B cell (primary cell): ENCODE measurements at regions not wholly inside any gene's neighbourhood (a gene's known extent, or its start where the extent isn't known, plus 50 kb on each side); places are given as distances from the start of the nearest gene placed in this dataset.
A peak's percentile ranks its signal among the peaks of the same experiment; 100 is the strongest.

ENCODE experiments used
- ATAC-seq: fragments of 200-7000 bp; cut with Tn5 transposase; one replicate; pipeline ENCODE4 v1.10.0; 2021; ENCODE audit warnings: low read depth, mild to moderate bottlenecking, moderate number of reproducible peaks, moderate library complexity
- CTCF ChIA-PET: fragments of 350-600 bp; sonication (Branson Sonifier 250); formaldehyde crosslinking; loops from one replicate; lab custom pipeline; 2021; ENCODE audit warnings: antibody characterized with exemption, inconsistent platforms; lab: Charles Lee
- POLR2A ChIA-PET: fragments of 350-600 bp; sonication (Branson Sonifier 250); formaldehyde crosslinking; loops from one replicate; lab custom pipeline; 2021; ENCODE audit warnings: antibody characterized with exemption; lab: Charles Lee
- DNase-seq: peaks from one replicate; pipeline ENCODE4 v3.0.0; 2013
- H2AFZ ChIP-seq: 2 replicates; pipeline ENCODE4 v1.6.1; 2012; ENCODE audit warnings: mild to moderate bottlenecking, low read depth, low read length; ENCODE audit not compliant: insufficient read depth, poor library complexity, severe bottlenecking
- H3K27ac ChIP-seq, 2 donors: 1 replicate in 1 of 2; 2 replicates in 1 of 2; pipeline ENCODE4 v1.5.1; 2012 to 2013; ENCODE audit warnings: low read length in 2 of 2, mild to moderate bottlenecking in 2 of 2, moderate library complexity in 1 of 2
- H3K27me3 ChIP-seq, 4 experiments: fragments of 200-600 bp in 1 of 4; sonication (generic) in 1 of 4; replicated peaks in 1 of 4; 1 replicate in 2 of 4; 2 replicates in 2 of 4; pipeline versions ENCODE4 v1.6.1 to v1.7.0; 2013 to 2016; ENCODE audit warnings: low read length in 3 of 4, mild to moderate bottlenecking in 2 of 4, mixed read lengths in 1 of 4, moderate library complexity in 1 of 4; ENCODE audit not compliant: insufficient read depth in 4 of 4, control insufficient read depth in 3 of 4; ENCODE audit errors: control extremely low read depth in 1 of 4
- H3K36me3 ChIP-seq, 2 experiments: replicated peaks in 1 of 2; 1 replicate in 1 of 2; 2 replicates in 1 of 2; pipeline versions ENCODE4 v1.6.1 to v1.7.1; 2013; ENCODE audit warnings: low read length in 1 of 2; ENCODE audit not compliant: insufficient read depth in 2 of 2, control insufficient read depth in 1 of 2; ENCODE audit errors: control extremely low read depth in 1 of 2, extremely low read depth in 1 of 2
- H3K4me1 ChIP-seq, 2 donors: fragments of 200-600 bp in 1 of 2; sonication (generic) in 1 of 2; 1 replicate in 1 of 2; 2 replicates in 1 of 2; pipeline versions ENCODE4 v1.5.1 to v1.6.1; 2013 to 2017; ENCODE audit warnings: low read length in 2 of 2; ENCODE audit not compliant: control insufficient read depth in 2 of 2, insufficient read depth in 2 of 2
- H3K4me2 ChIP-seq: replicated peaks from 2 replicates; pipeline ENCODE3; 2012; ENCODE audit warnings: mild to moderate bottlenecking, low read depth, low read length; ENCODE audit not compliant: poor library complexity, severe bottlenecking
- H3K4me3 ChIP-seq, 5 experiments: fragments of 200-600 bp in 1 of 5; sonication (generic) in 1 of 5; 1 replicate in 3 of 5; 2 replicates in 2 of 5; pipeline versions ENCODE4 v1.5.1 to v1.7.0; 2011 to 2016; ENCODE audit warnings: low read length in 4 of 5, mild to moderate bottlenecking in 4 of 5, low read depth in 2 of 5, control low read depth in 1 of 5, moderate library complexity in 1 of 5; ENCODE audit not compliant: insufficient read depth in 1 of 5; ENCODE audit errors: control extremely low read depth in 1 of 5, extremely low read depth in 1 of 5
- H3K79me2 ChIP-seq: fragments of 200-600 bp; sonication (generic); one replicate; pipeline ENCODE4 v1.6.0; 2016; ENCODE audit warnings: low read length; ENCODE audit not compliant: control insufficient read depth, insufficient read depth
- H3K9ac ChIP-seq: fragments of 200-600 bp; sonication (generic); 2 replicates; pipeline ENCODE4 v1.6.1; 2017; ENCODE audit warnings: mild to moderate bottlenecking, low read length, moderate library complexity
- H3K9me3 ChIP-seq, 3 donors: one replicate each; pipeline versions ENCODE4 v1.6.1 to v1.7.1; 2013; ENCODE audit warnings: low read length in 2 of 3; ENCODE audit not compliant: control insufficient read depth in 2 of 3, insufficient read depth in 1 of 3; ENCODE audit errors: control extremely low read depth in 1 of 3
- H4K20me1 ChIP-seq: 2 replicates; pipeline ENCODE4 v1.6.0; 2012; ENCODE audit warnings: mild to moderate bottlenecking, low read length; ENCODE audit not compliant: insufficient read depth, control insufficient read depth, poor library complexity, severe bottlenecking
- H3K27ac Mint-ChIP-seq: one replicate; pipeline ENCODE4 v1.8.0; 2021; ENCODE audit warnings: mixed read lengths
- H3K27me3 Mint-ChIP-seq: one replicate; pipeline ENCODE4 v1.8.0; 2021; ENCODE audit warnings: mixed read lengths
- H3K4me1 Mint-ChIP-seq: one replicate; pipeline ENCODE4 v1.8.0; 2021; ENCODE audit warnings: mixed read lengths
- H3K4me3 Mint-ChIP-seq: one replicate; pipeline ENCODE4 v1.8.0; 2021; ENCODE audit warnings: mixed read lengths
- H3K9me3 Mint-ChIP-seq: one replicate; pipeline ENCODE4 v1.8.0; 2022; ENCODE audit warnings: mixed read lengths; ENCODE audit not compliant: insufficient read depth
- CTCF ChIP-seq: fragments of 200-600 bp; IDR thresholded peaks from one replicate; pipeline ENCODE4 v1.8.0; 2022; ENCODE audit warnings: antibody characterized with exemption, mild to moderate bottlenecking
- EZH2 ChIP-seq: IDR thresholded peaks from 2 replicates; pipeline ENCODE4 v1.6.1; 2012; ENCODE audit warnings: borderline replicate concordance, low read depth, mild to moderate bottlenecking, moderate library complexity, low read length; ENCODE audit not compliant: insufficient read depth, poor library complexity, severe bottlenecking
- WGBS: methylation state at CpG from one replicate; pipeline ENCODE4 v1.1.5; 2013; ENCODE audit warnings: missing lambda C conversion rate; ENCODE audit not compliant: insufficient coverage; 5-methylcytosine and 5-hydroxymethylcytosine counted together
- intact Hi-C: fragments of 100-400 bp; cut with micrococcal nuclease; formaldehyde crosslinking; loops from one replicate; pipeline ENCODE4 v1.10.0; 2022

GRCh38 chrX:20420058-20420457 is 153.3 kb upstream of the RPS6KA3 start:
- Histone ChIP-seq H3K4me2 (no peak overlapping the region), H3K9ac (no peak overlapping the region), H3K36me3 (no peaks in the 10 kb centered on the region), H3K4me1 (peaks cover 16 to 17% of the 10 kb centered on the region in 2 donors), H3K27me3 (no peaks in the 10 kb centered on the region), H4K20me1 (no peaks in the 10 kb centered on the region), H2AFZ (no peak overlapping the region), H3K79me2 (no peaks in the 10 kb centered on the region), H3K9me3 (no peaks in the 10 kb centered on the region), H3K27ac (no peak overlapping the region), H3K4me3 (no peak overlapping the region)
- Mint-ChIP-seq H3K4me1 (peaks cover 16% of the 10 kb centered on the region), H3K9me3 (no peaks in the 10 kb centered on the region), H3K4me3 (no peak overlapping the region), H3K27me3 (no peaks in the 10 kb centered on the region), H3K27ac (no peak overlapping the region)
- DNase-seq (no peak), ATAC-seq (no peak)
- WGBS, result no CpG with 5 or more reads among the region's 2 CpGs
- ChIA-PET POLR2A (no interaction called here), CTCF (no interaction called here)
- intact Hi-C loops, result no loop called here
- no peak for TF ChIP-seq EZH2

DNA sequence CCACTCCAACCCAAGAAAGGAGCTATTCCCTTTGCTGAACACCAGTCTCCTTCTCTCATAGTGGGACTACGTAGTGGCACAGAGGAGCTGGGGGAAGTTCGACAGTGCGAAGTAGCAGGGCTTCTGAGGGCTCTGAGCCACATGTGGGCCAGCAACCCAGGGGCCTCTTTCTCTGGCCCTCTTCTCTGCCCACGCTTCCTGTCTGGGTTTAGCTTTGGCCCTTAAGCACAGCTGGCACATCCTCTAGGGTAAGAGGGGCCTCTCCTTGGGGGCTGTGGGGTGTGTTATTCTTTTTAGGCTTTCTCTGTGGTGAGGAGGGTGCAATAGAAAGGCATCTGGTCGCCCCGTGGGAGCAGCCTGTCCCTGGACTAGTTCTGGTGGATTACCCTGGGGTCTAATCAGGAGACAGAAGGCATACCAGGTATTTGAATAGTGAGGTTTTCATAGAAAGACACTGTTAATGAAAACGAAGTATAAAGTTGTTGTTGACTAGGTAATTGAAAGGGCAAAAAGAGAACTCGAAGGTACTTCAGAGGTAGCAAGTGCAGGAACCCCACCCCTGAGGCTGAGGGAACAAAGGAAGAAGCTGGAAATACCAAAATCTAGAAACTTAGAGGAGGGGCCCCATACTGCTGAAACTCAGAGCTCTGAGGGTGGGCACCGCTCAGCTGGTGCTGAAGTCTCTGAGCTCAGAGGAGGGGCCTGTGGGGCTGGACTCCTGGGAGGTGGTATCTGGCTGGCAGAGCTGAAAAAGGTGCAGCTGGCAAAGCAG is 151.9 kb upstream of the RPS6KA3 start:
- H3K9me3 Mint-ChIP-seq, result no peaks in the 10 kb centered on the region
- TF ChIP-seq CTCF, result no peak
- no peak for TF ChIP-seq EZH2
- 2% methylated on average over 6 of the region's 9 CpGs for WGBS
- no peaks in the 10 kb centered on the region for H3K36me3 ChIP-seq
- no peaks in the 10 kb centered on the region for H3K9me3 ChIP-seq
- H3K4me1 ChIP-seq, result peaks cover 25% of the 10 kb centered on the region in 2 donors
- ChIA-PET CTCF (interaction anchor here (1.0 to 1.1 kb wide), 2 partner anchors 19 to 165 kb away, joined by 3 to 4 read pairs; no protein-coding TSS in a partner anchor), POLR2A (interaction anchor here (0.9 to 1.1 kb wide), 2 partner anchors 11 to 43 kb away, joined by 3 read pairs; no protein-coding TSS in a partner anchor)
- no peaks in the 10 kb centered on the region for H3K27me3 Mint-ChIP-seq
- H3K27ac Mint-ChIP-seq, result peak overlapping the region; percentile 90
- peak; percentile 79 for ATAC-seq
- peaks cover 25% of the 10 kb centered on the region for H3K4me1 Mint-ChIP-seq
- peak overlapping the region; percentile 21 for H3K9ac ChIP-seq
- H3K4me3 ChIP-seq, result peak overlapping the region in 1 of 5 experiments; percentile 32
- peak; percentile 27 for DNase-seq
- peak overlapping the region; percentile 61 for H3K4me2 ChIP-seq
- H3K27ac ChIP-seq, result peak overlapping the region; percentile 62 to 80
- no peaks in the 10 kb centered on the region for H4K20me1 ChIP-seq
- H3K4me3 Mint-ChIP-seq, result peak overlapping the region; percentile 37
- peak overlapping the region; percentile 77 for H2AFZ ChIP-seq
- H3K27me3 ChIP-seq, result no peaks in the 10 kb centered on the region
- H3K79me2 ChIP-seq, result no peaks in the 10 kb centered on the region
- intact Hi-C loops, result no loop called here
